PC-9 (cell line): ENCODE measurements at regions not wholly inside any gene's neighbourhood (a gene's known extent, or its start where the extent isn't known, plus 50 kb on each side); places are given as distances from the start of the nearest gene placed in this dataset.

ENCODE experiments used
- EZH2 ChIP-seq: fragments of 200-600 bp; sonication (generic); IDR thresholded peaks from 2 replicates; pipeline ENCODE4 v1.8.0; 2017; ENCODE audit warnings: antibody characterized with exemption, low read depth
- TF ChIP-seq, protein P1 (sequence below): fragments of 200-600 bp; sonication (generic); conservative IDR thresholded peaks from 2 replicates; pipeline ENCODE4 v1.6.1; 2017; ENCODE audit warnings: mixed run types, antibody characterized with exemption, mild to moderate bottlenecking, moderate library complexity

DNA sequence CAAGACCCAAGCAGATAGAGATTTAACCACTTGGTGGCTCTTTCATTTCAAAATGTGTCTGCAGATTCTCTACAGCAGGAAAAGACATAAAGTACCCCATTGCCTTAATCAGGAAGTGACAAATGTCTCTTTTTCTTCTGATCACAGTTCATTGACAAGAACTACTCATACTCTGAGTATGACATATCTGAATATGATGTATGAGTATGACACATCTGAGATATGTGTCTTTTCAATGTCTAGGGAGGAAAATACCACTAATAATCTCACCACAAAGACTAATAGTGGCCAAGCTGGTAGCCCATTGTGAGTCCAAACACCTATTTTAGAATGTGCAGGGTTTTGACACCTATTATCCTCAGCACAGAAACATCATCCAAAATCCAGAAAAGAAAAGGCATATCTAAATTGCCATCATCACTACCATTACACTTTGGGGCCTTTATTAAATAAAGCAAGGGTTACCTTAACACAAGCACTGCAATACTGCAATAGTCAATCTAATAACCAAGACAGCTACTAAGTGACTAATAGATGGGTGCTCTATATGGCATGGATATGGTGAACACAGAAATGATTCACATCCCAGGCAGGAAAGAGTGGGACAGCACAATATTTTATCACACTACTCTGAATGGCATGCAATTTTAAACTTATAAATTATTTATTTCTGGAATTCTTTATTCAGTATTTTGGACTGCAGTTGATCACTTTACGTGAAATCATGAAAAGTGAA lies 243.7 kb upstream of the FAR2 start:
- TF ChIP-seq, protein P1, sequence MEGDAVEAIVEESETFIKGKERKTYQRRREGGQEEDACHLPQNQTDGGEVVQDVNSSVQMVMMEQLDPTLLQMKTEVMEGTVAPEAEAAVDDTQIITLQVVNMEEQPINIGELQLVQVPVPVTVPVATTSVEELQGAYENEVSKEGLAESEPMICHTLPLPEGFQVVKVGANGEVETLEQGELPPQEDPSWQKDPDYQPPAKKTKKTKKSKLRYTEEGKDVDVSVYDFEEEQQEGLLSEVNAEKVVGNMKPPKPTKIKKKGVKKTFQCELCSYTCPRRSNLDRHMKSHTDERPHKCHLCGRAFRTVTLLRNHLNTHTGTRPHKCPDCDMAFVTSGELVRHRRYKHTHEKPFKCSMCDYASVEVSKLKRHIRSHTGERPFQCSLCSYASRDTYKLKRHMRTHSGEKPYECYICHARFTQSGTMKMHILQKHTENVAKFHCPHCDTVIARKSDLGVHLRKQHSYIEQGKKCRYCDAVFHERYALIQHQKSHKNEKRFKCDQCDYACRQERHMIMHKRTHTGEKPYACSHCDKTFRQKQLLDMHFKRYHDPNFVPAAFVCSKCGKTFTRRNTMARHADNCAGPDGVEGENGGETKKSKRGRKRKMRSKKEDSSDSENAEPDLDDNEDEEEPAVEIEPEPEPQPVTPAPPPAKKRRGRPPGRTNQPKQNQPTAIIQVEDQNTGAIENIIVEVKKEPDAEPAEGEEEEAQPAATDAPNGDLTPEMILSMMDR, result no peak
- TF ChIP-seq EZH2, result no peak
